IMR-90 (cell line): ENCODE measurements at regions not wholly inside any gene's neighbourhood (a gene's known extent, or its start where the extent isn't known, plus 50 kb on each side); places are given as distances from the start of the nearest gene placed in this dataset.

Experiments used
- ATAC-seq: fragments of 200-7000 bp; cut with Tn5 transposase; 2 replicates; pipeline ENCODE4 v1.9.1; 2020; ENCODE audit warnings: low read depth, mild to moderate bottlenecking, moderate library complexity
- BruUV-seq: library from RNA; stranded (reverse); fragments of 400-500 nt; replicated peaks from 2 replicates; lab custom pipeline; 2021; lab: Mats Ljungman, UMichigan
- CTCF ChIA-PET: fragments of 300-600 bp; formaldehyde crosslinking; extraction: SDS; loops from one replicate; lab custom pipeline; 2021; ENCODE audit warnings: antibody characterized with exemption; lab: Yijun Ruan, JAX
- POLR2A ChIA-PET: fragments of 300-600 bp; sonication (Branson Sonifier 250); formaldehyde crosslinking; loops from one replicate; lab custom pipeline; 2022; ENCODE audit warnings: antibody characterized with exemption; ENCODE audit not compliant: unreplicated experiment; lab: Charles Lee
- DNase-seq: peaks from one replicate; pipeline ENCODE4 v3.0.0; 2013
- H2AFZ ChIP-seq: replicated peaks from 2 replicates; pipeline ENCODE3; 2013; ENCODE audit warnings: low read length, mild to moderate bottlenecking; ENCODE audit not compliant: poor library complexity
- H2AK5ac ChIP-seq: 2 replicates; pipeline ENCODE4 v1.6.1; 2013; ENCODE audit warnings: low read depth, low read length, inconsistent platforms
- H2AK9ac ChIP-seq: replicated peaks from 2 replicates; pipeline ENCODE3; 2013; ENCODE audit warnings: mild to moderate bottlenecking, low read depth, low read length, moderate library complexity; ENCODE audit not compliant: poor library complexity
- H2BK120ac ChIP-seq: 2 replicates; pipeline ENCODE4 v1.6.1; 2013; ENCODE audit warnings: low read depth, low read length, inconsistent platforms
- H2BK15ac ChIP-seq: 3 replicates; pipeline ENCODE4 v1.6.1; 2013; ENCODE audit warnings: low read depth, low read length, inconsistent platforms
- H2BK20ac ChIP-seq: 2 replicates; pipeline ENCODE4 v1.6.1; 2013; ENCODE audit warnings: low read depth, mild to moderate bottlenecking, inconsistent platforms, low read length, moderate library complexity
- H2BK5ac ChIP-seq: 2 replicates; pipeline ENCODE4 v1.6.1; 2013; ENCODE audit warnings: mild to moderate bottlenecking, low read depth, low read length, inconsistent platforms; ENCODE audit not compliant: poor library complexity, severe bottlenecking
- H3K14ac ChIP-seq: replicated peaks from 2 replicates; pipeline ENCODE4 v1.6.1; 2013; ENCODE audit warnings: low read depth, low read length, inconsistent platforms
- H3K18ac ChIP-seq: 2 replicates; pipeline ENCODE4 v1.6.1; 2013; ENCODE audit warnings: low read depth, low read length, control low read depth
- H3K23ac ChIP-seq: 2 replicates; pipeline ENCODE4 v1.6.1; 2013; ENCODE audit warnings: low read depth, low read length, inconsistent platforms
- H3K27ac ChIP-seq: 2 replicates; pipeline ENCODE4 v1.5.1; 2013; ENCODE audit warnings: mild to moderate bottlenecking, control low read depth, low read length; ENCODE audit not compliant: insufficient read depth
- H3K27me3 ChIP-seq: 2 replicates; pipeline ENCODE4 v1.6.1; 2013; ENCODE audit warnings: low read length; ENCODE audit not compliant: control insufficient read depth, insufficient read depth
- H3K36me3 ChIP-seq: 2 replicates; pipeline ENCODE4 v1.6.1; 2013; ENCODE audit warnings: low read length, mixed read lengths; ENCODE audit not compliant: control insufficient read depth, insufficient read depth
- H3K4ac ChIP-seq: 2 replicates; pipeline ENCODE4 v1.6.1; 2013; ENCODE audit warnings: low read depth, low read length, inconsistent platforms
- H3K4me1 ChIP-seq: 2 replicates; pipeline ENCODE4 v1.6.1; 2013; ENCODE audit warnings: low read length, mixed read lengths; ENCODE audit not compliant: control insufficient read depth, insufficient read depth
- H3K4me2 ChIP-seq: 2 replicates; pipeline ENCODE4 v1.6.1; 2013; ENCODE audit warnings: low read depth, mild to moderate bottlenecking, control low read depth, low read length, moderate library complexity
- H3K4me3 ChIP-seq: 2 replicates; pipeline ENCODE4 v1.5.1; 2013; ENCODE audit warnings: low read depth, mild to moderate bottlenecking, control low read depth, low read length, moderate library complexity; ENCODE audit not compliant: insufficient read depth
- H3K56ac ChIP-seq: 2 replicates; pipeline ENCODE4 v1.6.1; 2013; ENCODE audit warnings: low read length, inconsistent platforms; ENCODE audit not compliant: insufficient read depth; ENCODE audit errors: extremely low read depth
- H3K79me1 ChIP-seq, 2 experiments: 2 replicates each; pipeline ENCODE4 v1.6.1; 2013; ENCODE audit warnings: low read length in 2 of 2, inconsistent platforms in 1 of 2, low read depth in 1 of 2
- H3K9ac ChIP-seq: 2 replicates; pipeline ENCODE4 v1.6.1; 2013; ENCODE audit warnings: low read depth, low read length, control low read depth
- H3K9me1 ChIP-seq: 2 replicates; pipeline ENCODE4 v1.6.1; 2013; ENCODE audit warnings: low read length, inconsistent platforms; ENCODE audit not compliant: insufficient read depth
- H3K9me3 ChIP-seq: 2 replicates; pipeline ENCODE4 v1.6.1; 2013; ENCODE audit warnings: low read length; ENCODE audit not compliant: control insufficient read depth, insufficient read depth
- H4K20me1 ChIP-seq: 2 replicates; pipeline ENCODE4 v1.6.1; 2013; ENCODE audit warnings: low read length, inconsistent platforms; ENCODE audit not compliant: insufficient read depth
- H4K5ac ChIP-seq: 2 replicates; pipeline ENCODE4 v1.6.1; 2013; ENCODE audit warnings: mild to moderate bottlenecking, low read depth, low read length, control low read depth
- H4K8ac ChIP-seq, 2 experiments: 2 replicates each; pipeline ENCODE4 v1.6.1; 2013; ENCODE audit warnings: low read depth in 2 of 2, low read length in 2 of 2, control low read depth in 1 of 2, inconsistent platforms in 1 of 2
- H4K91ac ChIP-seq: 2 replicates; pipeline ENCODE4 v1.6.1; 2013; ENCODE audit warnings: low read depth, low read length, inconsistent platforms; ENCODE audit not compliant: insufficient read depth
- BHLHE40 ChIP-seq: fragments of 150-350 bp; IDR thresholded peaks from 2 replicates; pipeline ENCODE4 v1.6.1; 2016; ENCODE audit warnings: mild to moderate bottlenecking, low read depth, low read length
- CEBPB ChIP-seq: IDR thresholded peaks from 2 replicates; pipeline ENCODE4 v1.6.1; 2012; ENCODE audit warnings: low read depth, low read length, improper control_type of control experiment
- CHD1 ChIP-seq: IDR thresholded peaks from 2 replicates; pipeline ENCODE4 v1.6.1; 2012; ENCODE audit warnings: low read depth, low read length, improper control_type of control experiment
- FOS ChIP-seq: fragments of 150-350 bp; IDR thresholded peaks from 2 replicates; pipeline ENCODE4 v1.6.1; 2016; ENCODE audit warnings: low read depth, low read length
- MAFK ChIP-seq: IDR thresholded peaks from 2 replicates; pipeline ENCODE4 v1.6.1; 2012; ENCODE audit warnings: low read depth, low read length, improper control_type of control experiment
- MAZ ChIP-seq: IDR thresholded peaks from 2 replicates; pipeline ENCODE4 v1.6.1; 2012; ENCODE audit warnings: low read depth, mild to moderate bottlenecking, low read length, improper control_type of control experiment, moderate library complexity, borderline replicate concordance
- MXI1 ChIP-seq: IDR thresholded peaks from 2 replicates; pipeline ENCODE4 v1.6.1; 2012; ENCODE audit warnings: low read depth, mild to moderate bottlenecking, low read length, moderate library complexity, borderline replicate concordance
- NFE2L2 ChIP-seq: fragments of 150-350 bp; IDR thresholded peaks from 2 replicates; pipeline ENCODE4 v1.6.1; 2016; ENCODE audit warnings: low read depth, mild to moderate bottlenecking, low read length
- POLR2A ChIP-seq: IDR thresholded peaks from 2 replicates; pipeline ENCODE4 v1.6.1; 2012; ENCODE audit warnings: mild to moderate bottlenecking, low read depth, low read length
- RAD21 ChIP-seq: IDR thresholded peaks from 2 replicates; pipeline ENCODE4 v1.6.1; 2012; ENCODE audit warnings: low read length, improper control_type of control experiment
- RCOR1 ChIP-seq: IDR thresholded peaks from 2 replicates; pipeline ENCODE4 v1.6.1; 2012; ENCODE audit warnings: mild to moderate bottlenecking, low read length, improper control_type of control experiment; ENCODE audit not compliant: insufficient replicate concordance
- RFX5 ChIP-seq: IDR thresholded peaks from 2 replicates; pipeline ENCODE4 v1.8.0; 2012; ENCODE audit warnings: low read depth, mild to moderate bottlenecking, low read length, moderate library complexity
- SMC3 ChIP-seq: fragments of 150-350 bp; IDR thresholded peaks from 2 replicates; pipeline ENCODE4 v1.6.1; 2016; ENCODE audit warnings: low read depth, mild to moderate bottlenecking, antibody characterized with exemption, low read length, moderate library complexity
- WGBS, 2 experiments: methylation state at CpG; one replicate each; pipeline versions ENCODE4 v1.1.5 to v1.1.7; 2013; ENCODE audit warnings: missing lambda C conversion rate in 2 of 2; ENCODE audit not compliant: insufficient read length in 1 of 2; ENCODE audit errors: extremely low coverage in 2 of 2; 5-methylcytosine and 5-hydroxymethylcytosine counted together
- dilution Hi-C: fragments of 300-500 bp; cut with HindIII; formaldehyde crosslinking; loops from one replicate; pipeline ENCODE4 v1.14.3; 2018; ENCODE audit warnings: low sequenced_read_pairs; ENCODE audit not compliant: unreplicated experiment
- in situ Hi-C: fragments of 300-500 bp; cut with MboI; formaldehyde crosslinking; loops from 3 replicates; pipeline ENCODE4 v1.14.3; 2019; ENCODE audit warnings: low sequenced_read_pairs, inconsistent platforms, mixed read lengths
- intact Hi-C: fragments of 100-400 bp; cut with micrococcal nuclease; formaldehyde crosslinking; loops from 2 replicates; pipeline ENCODE4 v1.10.0; 2022
- TF ChIP-seq, protein P1 (sequence below): conservative IDR thresholded peaks from 2 replicates; pipeline ENCODE4 v1.5.1; 2012; ENCODE audit warnings: mild to moderate bottlenecking, low read depth, low read length, improper control_type of control experiment
- TF ChIP-seq, protein P2 (sequence below): fragments of 150-350 bp; IDR thresholded peaks from 2 replicates; pipeline ENCODE4 v1.6.1; 2016; ENCODE audit warnings: low read depth, mild to moderate bottlenecking, low read length, moderate library complexity, borderline replicate concordance
- TF ChIP-seq, protein P3 (sequence below): fragments of 150-350 bp; IDR thresholded peaks from 2 replicates; pipeline ENCODE4 v1.6.1; 2017; ENCODE audit warnings: mild to moderate bottlenecking, antibody characterized with exemption, low read length, low read depth

DNA sequence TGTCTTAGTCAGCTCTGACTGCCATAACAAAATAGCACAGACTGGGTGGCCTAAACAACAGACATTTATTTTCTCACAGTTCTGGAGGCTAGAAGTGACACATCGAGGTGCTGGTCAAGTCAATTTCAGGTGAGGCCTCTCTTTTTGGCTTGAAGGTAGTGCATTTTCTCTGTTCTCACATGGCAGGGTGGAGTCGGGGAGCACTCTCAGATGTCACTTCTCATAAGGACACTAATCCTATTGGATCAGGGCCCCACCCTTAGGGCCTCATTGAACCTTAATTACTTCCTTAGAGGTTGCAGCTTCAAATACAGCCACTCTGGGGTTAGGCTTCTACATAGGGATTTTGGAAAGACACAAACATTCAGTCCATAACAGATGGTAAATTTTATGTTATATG lies 161.6 kb downstream of the PFKFB3 start:
- Histone ChIP-seq H3K9me1 (no peaks in the 10 kb centered on the region), H2AK5ac (no peak overlapping the region), H4K20me1 (no peaks in the 10 kb centered on the region), H3K9ac (no peak overlapping the region), H3K23ac (no peak overlapping the region), H4K8ac (no peak overlapping the region), H3K4me3 (no peak overlapping the region), H2AFZ (no peak overlapping the region), H4K5ac (no peak overlapping the region), H2BK5ac (no peak overlapping the region), H3K4me2 (no peak overlapping the region), H3K27ac (no peak overlapping the region), H3K79me1 (no peaks in the 10 kb centered on the region), H2BK20ac (no peak overlapping the region), H2BK15ac (no peak overlapping the region), H3K56ac (no peak overlapping the region), H2AK9ac (no peak overlapping the region), H4K91ac (no peak overlapping the region), H3K4me1 (peaks cover 3% of the 10 kb centered on the region), H3K27me3 (peaks cover 1% of the 10 kb centered on the region; the same call in 1 of the 2 replicates), H2BK120ac (no peak overlapping the region), H3K14ac (no peak overlapping the region), H3K9me3 (no peaks in the 10 kb centered on the region), H3K18ac (no peak overlapping the region), H3K36me3 (no peaks in the 10 kb centered on the region), H3K4ac (no peak overlapping the region)
- CTCF ChIA-PET, result no interaction called here
- in situ Hi-C loops, result no loop called here
- ATAC-seq, result no peak
- POLR2A ChIA-PET, result no interaction called here
- TF ChIP-seq NFE2L2, result no peak
- no peak for TF ChIP-seq FOS
- TF ChIP-seq SMC3, result no peak
- no peak for TF ChIP-seq RCOR1
- no peak for TF ChIP-seq CEBPB
- TF ChIP-seq RAD21, result no peak
- TF ChIP-seq POLR2A, result no peak
- TF ChIP-seq BHLHE40, result no peak
- TF ChIP-seq MAFK, result no peak
- no peak for TF ChIP-seq CHD1
- no peak for TF ChIP-seq MXI1
- TF ChIP-seq, protein P1, sequence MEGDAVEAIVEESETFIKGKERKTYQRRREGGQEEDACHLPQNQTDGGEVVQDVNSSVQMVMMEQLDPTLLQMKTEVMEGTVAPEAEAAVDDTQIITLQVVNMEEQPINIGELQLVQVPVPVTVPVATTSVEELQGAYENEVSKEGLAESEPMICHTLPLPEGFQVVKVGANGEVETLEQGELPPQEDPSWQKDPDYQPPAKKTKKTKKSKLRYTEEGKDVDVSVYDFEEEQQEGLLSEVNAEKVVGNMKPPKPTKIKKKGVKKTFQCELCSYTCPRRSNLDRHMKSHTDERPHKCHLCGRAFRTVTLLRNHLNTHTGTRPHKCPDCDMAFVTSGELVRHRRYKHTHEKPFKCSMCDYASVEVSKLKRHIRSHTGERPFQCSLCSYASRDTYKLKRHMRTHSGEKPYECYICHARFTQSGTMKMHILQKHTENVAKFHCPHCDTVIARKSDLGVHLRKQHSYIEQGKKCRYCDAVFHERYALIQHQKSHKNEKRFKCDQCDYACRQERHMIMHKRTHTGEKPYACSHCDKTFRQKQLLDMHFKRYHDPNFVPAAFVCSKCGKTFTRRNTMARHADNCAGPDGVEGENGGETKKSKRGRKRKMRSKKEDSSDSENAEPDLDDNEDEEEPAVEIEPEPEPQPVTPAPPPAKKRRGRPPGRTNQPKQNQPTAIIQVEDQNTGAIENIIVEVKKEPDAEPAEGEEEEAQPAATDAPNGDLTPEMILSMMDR, result no peak
- no peak for TF ChIP-seq RFX5
- TF ChIP-seq, protein P2, sequence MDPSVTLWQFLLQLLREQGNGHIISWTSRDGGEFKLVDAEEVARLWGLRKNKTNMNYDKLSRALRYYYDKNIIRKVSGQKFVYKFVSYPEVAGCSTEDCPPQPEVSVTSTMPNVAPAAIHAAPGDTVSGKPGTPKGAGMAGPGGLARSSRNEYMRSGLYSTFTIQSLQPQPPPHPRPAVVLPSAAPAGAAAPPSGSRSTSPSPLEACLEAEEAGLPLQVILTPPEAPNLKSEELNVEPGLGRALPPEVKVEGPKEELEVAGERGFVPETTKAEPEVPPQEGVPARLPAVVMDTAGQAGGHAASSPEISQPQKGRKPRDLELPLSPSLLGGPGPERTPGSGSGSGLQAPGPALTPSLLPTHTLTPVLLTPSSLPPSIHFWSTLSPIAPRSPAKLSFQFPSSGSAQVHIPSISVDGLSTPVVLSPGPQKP, result no peak
- no peak for TF ChIP-seq MAZ
- TF ChIP-seq, protein P3, sequence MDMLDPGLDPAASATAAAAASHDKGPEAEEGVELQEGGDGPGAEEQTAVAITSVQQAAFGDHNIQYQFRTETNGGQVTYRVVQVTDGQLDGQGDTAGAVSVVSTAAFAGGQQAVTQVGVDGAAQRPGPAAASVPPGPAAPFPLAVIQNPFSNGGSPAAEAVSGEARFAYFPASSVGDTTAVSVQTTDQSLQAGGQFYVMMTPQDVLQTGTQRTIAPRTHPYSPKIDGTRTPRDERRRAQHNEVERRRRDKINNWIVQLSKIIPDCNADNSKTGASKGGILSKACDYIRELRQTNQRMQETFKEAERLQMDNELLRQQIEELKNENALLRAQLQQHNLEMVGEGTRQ, result no peak
- intact Hi-C loops, result no loop called here
- no peak for DNase-seq
- no TSS peak for BruUV-seq
- WGBS, 2 experiments, result no CpG with 5 or more reads among the region's 2 CpGs
- dilution Hi-C loops, result no loop called here
